K562 (cell line): ENCODE measurements at regions not wholly inside any gene's neighbourhood (a gene's known extent, or its start where the extent isn't known, plus 50 kb on each side); places are given as distances from the start of the nearest gene placed in this dataset.
A peak's percentile ranks its signal among the peaks of the same experiment; 100 is the strongest.

Source experiments
- ATAC-seq: fragments of 200-7000 bp; cut with Tn5 transposase; 3 replicates; pipeline ENCODE4 v1.9.1; 2020; ENCODE audit warnings: moderate library complexity
- BruUV-seq: library from RNA; stranded (reverse); fragments of 400-500 nt; replicated peaks from 2 replicates; lab custom pipeline; 2021; lab: Mats Ljungman, UMichigan
- CTCF ChIA-PET: fragments of 300-600 bp; formaldehyde crosslinking; extraction: SDS; loops from one replicate; lab custom pipeline; 2021; ENCODE audit warnings: low intra/inter-chr PET ratio; lab: Yijun Ruan, JAX
- POLR2A ChIA-PET: fragments of 300-600, 350-650 bp; sonication (Branson Sonifier 250); formaldehyde crosslinking; extraction: SDS; loops from one replicate; lab custom pipeline; 2021; ENCODE audit warnings: antibody characterized with exemption, inconsistent platforms; lab: Yijun Ruan, JAX
- DNase-seq, 4 experiments: peaks; one replicate each; pipeline versions ENCODE4 v3.0.0 to v3.0.0-alpha.2; 2011 to 2018; ENCODE audit warnings: low spot score in 3 of 4, mixed read lengths in 3 of 4; ENCODE audit errors: extremely low read depth in 1 of 4
- FAIRE-seq: peaks from 2 replicates; lab custom pipeline; 2011; peaks lifted over from hg19 to GRCh38; lab: Jason Lieb, UNC
- H2AFZ ChIP-seq: 2 replicates; pipeline ENCODE4 v1.6.0; 2011; ENCODE audit warnings: low read depth, low read length, control low read depth, inconsistent platforms
- H3K27ac ChIP-seq: fragments of 200-600 bp; 3 replicates; pipeline ENCODE4 v1.8.0; 2011; ENCODE audit warnings: low read depth, mild to moderate bottlenecking, control low read depth, inconsistent platforms, low read length, moderate library complexity, mixed read lengths; ENCODE audit errors: extremely low read depth
- H3K27me3 ChIP-seq, 2 experiments: fragments of 300-600 bp in 1 of 2; 2 replicates in 1 of 2; 3 replicates in 1 of 2; pipeline versions ENCODE4 v1.6.0 to v1.8.0; 2011; ENCODE audit warnings: inconsistent platforms in 2 of 2, low read length in 2 of 2, mild to moderate bottlenecking in 1 of 2, mixed read lengths in 1 of 2, moderate library complexity in 1 of 2; ENCODE audit not compliant: control insufficient read depth in 2 of 2, insufficient read depth in 2 of 2
- H3K36me3 ChIP-seq: fragments of 300-600 bp; 3 replicates; pipeline ENCODE4 v1.8.0; 2011; ENCODE audit warnings: mild to moderate bottlenecking, low read length, inconsistent platforms; ENCODE audit not compliant: control insufficient read depth, insufficient read depth
- H3K4me1 ChIP-seq, 2 experiments: fragments of 200-600 bp in 1 of 2; replicated peaks in 1 of 2; 2 replicates in 1 of 2; 3 replicates in 1 of 2; pipeline versions ENCODE4 v1.5.1 to v1.8.0; 2011; ENCODE audit warnings: inconsistent platforms in 2 of 2, low read length in 2 of 2, mild to moderate bottlenecking in 1 of 2, mixed read lengths in 1 of 2, moderate library complexity in 1 of 2; ENCODE audit not compliant: control insufficient read depth in 2 of 2, insufficient read depth in 2 of 2
- H3K4me2 ChIP-seq: 2 replicates; pipeline ENCODE4 v1.6.1; 2011; ENCODE audit warnings: low read length, control low read depth, inconsistent platforms, mixed read lengths; ENCODE audit not compliant: insufficient read depth
- H3K4me3 ChIP-seq: fragments of 200-600 bp; sonication (generic), shearing (Covaris generic); 2 replicates; pipeline ENCODE4 v1.5.1; 2016; ENCODE audit warnings: control low read depth, inconsistent platforms
- H3K79me2 ChIP-seq: fragments of 200-600 bp; 3 replicates; pipeline ENCODE4 v1.8.0; 2011; ENCODE audit warnings: low read length, inconsistent platforms; ENCODE audit not compliant: control insufficient read depth, insufficient read depth
- H3K9ac ChIP-seq, 2 experiments: 2 replicates each; pipeline versions ENCODE4 v1.6.0 to v1.6.1; 2011; ENCODE audit warnings: low read depth in 2 of 2, low read length in 2 of 2, control low read depth in 1 of 2, inconsistent platforms in 1 of 2, mild to moderate bottlenecking in 1 of 2, mixed read lengths in 1 of 2; ENCODE audit not compliant: insufficient read depth in 1 of 2
- H3K9me1 ChIP-seq: one replicate; pipeline ENCODE4 v1.6.0; 2011; ENCODE audit warnings: inconsistent platforms, mild to moderate bottlenecking, low read length, moderate library complexity; ENCODE audit not compliant: control insufficient read depth, insufficient read depth
- H3K9me3 ChIP-seq: replicated peaks from 2 replicates; pipeline ENCODE4 v1.5.1; 2011; ENCODE audit warnings: low read depth, low read length, inconsistent platforms; ENCODE audit not compliant: control insufficient read depth, insufficient read depth
- H4K20me1 ChIP-seq: replicated peaks from 2 replicates; pipeline ENCODE4 v1.6.1; 2011; ENCODE audit warnings: low read length, inconsistent platforms, mixed read lengths; ENCODE audit not compliant: control insufficient read depth, insufficient read depth
- BHLHE40 ChIP-seq: IDR thresholded peaks from 2 replicates; pipeline ENCODE4 v1.6.1; 2011; ENCODE audit warnings: low read length, improper control_type of control experiment
- CBFA2T3 ChIP-seq: fragments of 450-650 bp; IDR thresholded peaks from 2 replicates; pipeline ENCODE4 v1.6.1; 2017
- DMBX1 ChIP-seq: fragments of 250-450 bp; sonication (Bioruptor Pico); IDR thresholded peaks from 2 replicates; pipeline ENCODE4 v1.8.0; 2022; ENCODE audit warnings: inconsistent platforms, mild to moderate bottlenecking, moderate library complexity, borderline replicate concordance
- HDAC6 ChIP-seq: IDR thresholded peaks from 2 replicates; pipeline ENCODE4 v1.6.1; 2012; ENCODE audit warnings: low read depth, mild to moderate bottlenecking, control low read depth, inconsistent platforms, low read length, moderate library complexity
- HLTF ChIP-seq: fragments of 450-650 bp; IDR thresholded peaks from 2 replicates; pipeline ENCODE4 v1.6.1; 2016
- KDM4B ChIP-seq, 2 experiments: fragments of 450-650 bp in 1 of 2; sonication (generic) in 1 of 2; IDR thresholded peaks; 2 replicates each; pipeline ENCODE4 v1.6.1; 2016 to 2017; ENCODE audit warnings: borderline replicate concordance in 2 of 2, antibody characterized with exemption in 1 of 2, low read depth in 1 of 2, mild to moderate bottlenecking in 1 of 2
- KHSRP ChIP-seq: fragments of 450-650 bp; IDR thresholded peaks from 2 replicates; pipeline ENCODE4 v1.6.1; 2017
- L3MBTL2 ChIP-seq: fragments of 450-650 bp; IDR thresholded peaks from 2 replicates; pipeline ENCODE4 v1.6.1; 2016; ENCODE audit warnings: mild to moderate bottlenecking, moderate library complexity
- NCOA2 ChIP-seq, 2 experiments: fragments of 450-650 bp; IDR thresholded peaks; 2 replicates each; pipeline ENCODE4 v1.6.1; 2018; ENCODE audit warnings: mild to moderate bottlenecking in 2 of 2, moderate library complexity in 1 of 2; ENCODE audit not compliant: partially characterized antibody in 2 of 2
- PURB ChIP-seq: sonication (generic); formaldehyde crosslinking; IDR thresholded peaks from 2 replicates; pipeline ENCODE4 v1.9.0; 2021; ENCODE audit warnings: low read depth, mild to moderate bottlenecking, missing genetic modification reagents
- SMARCA4 ChIP-seq: fragments of 450-650 bp; IDR thresholded peaks from 2 replicates; pipeline ENCODE4 v1.6.1; 2016
- TAF1 ChIP-seq: IDR thresholded peaks from 2 replicates; pipeline ENCODE4 v1.6.1; 2011; ENCODE audit warnings: mild to moderate bottlenecking, low read length, moderate library complexity; ENCODE audit not compliant: insufficient read depth, control insufficient read depth, severe bottlenecking; ENCODE audit errors: extremely low read depth
- TAF9B ChIP-seq: fragments of 450-650 bp; IDR thresholded peaks from 2 replicates; pipeline ENCODE4 v1.6.1; 2018; ENCODE audit warnings: mild to moderate bottlenecking; ENCODE audit not compliant: partially characterized antibody
- XRCC5 ChIP-seq: fragments of 200-400 bp; formaldehyde crosslinking; IDR thresholded peaks from 2 replicates; pipeline ENCODE4 v1.6.1; 2017; ENCODE audit warnings: low read depth, mild to moderate bottlenecking, low read length
- ZFP30 ChIP-seq: fragments of 250-450 bp; sonication (Bioruptor Pico); IDR thresholded peaks from 2 replicates; pipeline ENCODE4 v1.8.0; 2022; ENCODE audit warnings: moderate library complexity, mild to moderate bottlenecking, inconsistent platforms, borderline replicate concordance
- WGBS: fragments of 100-300 bp; shearing (Covaris generic); methylation state at CpG from one replicate; pipeline ENCODE4 v1.1.6; 2016; ENCODE audit warnings: low coverage, mixed read lengths; ENCODE audit not compliant: insufficient coverage; ENCODE audit errors: missing lambda C conversion rate; 5-methylcytosine and 5-hydroxymethylcytosine counted together
- in situ Hi-C: fragments of 300-500 bp; cut with MboI; formaldehyde crosslinking; loops from 4 replicates; pipeline ENCODE4 v1.15.0; 2018; ENCODE audit warnings: inconsistent platforms, mixed read lengths
- intact Hi-C: fragments of 100-400 bp; cut with micrococcal nuclease; formaldehyde crosslinking; loops from 2 replicates; pipeline ENCODE4 v1.14.2; 2022
- TF ChIP-seq, protein P1 (sequence below), 2 experiments: fragments of 450-650 bp in 1 of 2; sonication (generic) in 1 of 2; formaldehyde crosslinking in 1 of 2; IDR thresholded peaks in 1 of 2; conservative IDR thresholded peaks in 1 of 2; 2 replicates each; pipeline versions ENCODE4 v1.6.1 to v1.8.1; 2016 to 2023; ENCODE audit warnings: mild to moderate bottlenecking in 2 of 2, moderate library complexity in 2 of 2, inconsistent platforms in 1 of 2, missing genetic modification reagents in 1 of 2
- TF ChIP-seq, protein P2 (sequence below): sonication (generic); IDR thresholded peaks from 2 replicates; pipeline ENCODE4 v1.6.1; 2016

DNA sequence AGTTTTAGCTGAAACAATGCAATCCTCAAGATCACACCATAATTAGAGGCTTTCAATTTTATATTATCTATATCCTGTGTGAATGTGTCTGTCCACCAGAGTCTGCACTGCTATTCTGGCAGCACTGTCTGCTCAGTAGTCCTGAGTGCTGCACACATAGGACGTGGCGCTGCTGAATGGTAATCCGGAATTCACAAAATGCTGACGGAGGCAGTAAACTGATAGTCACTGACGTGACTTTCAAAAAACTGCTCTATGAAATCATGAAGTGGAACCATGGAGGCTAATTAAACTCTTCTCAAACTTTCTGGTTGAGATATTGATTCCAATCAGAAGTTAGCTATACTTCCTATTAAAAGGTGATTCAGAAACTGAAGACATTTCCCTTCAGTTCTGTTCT is 190.8 kb upstream of the NOX3 start (continued):
- TF ChIP-seq DMBX1 (CRISPR knock-in tag): 0 out of 2 replicates have a peak, but pooled peaks have one; percentile 14
- no peak for TF ChIP-seq PURB (CRISPR knock-in tag)
- TF ChIP-seq TAF9B: no peak
- TF ChIP-seq TAF1: peak; percentile 30
- no peak for TF ChIP-seq KHSRP
- TF ChIP-seq HLTF: no peak
- TF ChIP-seq ZFP30 (CRISPR knock-in tag): no peak
- no peak for TF ChIP-seq NCOA2 (IDR thresholded peaks at IDR 0.05; ENCODE audit: partially characterized antibody in 2 of 2)
- no peak for TF ChIP-seq HDAC6

DNA sequence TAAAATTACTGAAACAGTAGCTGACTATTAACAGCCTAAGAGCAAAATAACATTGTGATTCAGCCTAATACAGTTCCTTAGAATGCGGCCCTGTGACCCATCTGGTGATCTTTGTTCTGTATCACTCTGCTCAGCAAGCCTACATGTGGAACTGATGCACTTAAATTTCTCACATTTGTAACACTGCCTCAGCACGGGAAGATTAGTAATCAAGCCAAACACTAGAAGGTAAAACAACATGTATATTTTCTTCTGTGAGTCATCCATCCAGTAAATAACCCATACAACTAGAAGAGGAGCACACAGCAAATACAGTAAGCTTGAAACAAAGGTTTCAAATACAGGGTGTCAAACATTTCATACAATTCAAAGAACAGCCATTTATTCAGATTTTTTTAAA is 189.7 kb upstream of the NOX3 start:
- ATAC-seq: peak; percentile 15; the same call in 1 of the 3 replicates
- no peak for TF ChIP-seq KDM4B (IDR thresholded peaks at IDR 0.05; ENCODE audit: borderline replicate concordance in 2 of 2, low read depth in 1 of 2)
- 0 out of 2 replicates have a peak, but pooled peaks have one; percentile 12 for TF ChIP-seq BHLHE40
- no peak for TF ChIP-seq XRCC5
- no peak for TF ChIP-seq CBFA2T3
- TF ChIP-seq, protein P1, sequence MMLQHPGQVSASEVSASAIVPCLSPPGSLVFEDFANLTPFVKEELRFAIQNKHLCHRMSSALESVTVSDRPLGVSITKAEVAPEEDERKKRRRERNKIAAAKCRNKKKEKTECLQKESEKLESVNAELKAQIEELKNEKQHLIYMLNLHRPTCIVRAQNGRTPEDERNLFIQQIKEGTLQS (IDR thresholded peaks at IDR 0.05): peak; percentile 36
- TF ChIP-seq, protein P1 (CRISPR knock-in tag; conservative IDR thresholded peaks at IDR 0.05): no peak
- TF ChIP-seq SMARCA4: peak; percentile 44; the same call in 1 of the 2 replicates
- TF ChIP-seq, protein P2, sequence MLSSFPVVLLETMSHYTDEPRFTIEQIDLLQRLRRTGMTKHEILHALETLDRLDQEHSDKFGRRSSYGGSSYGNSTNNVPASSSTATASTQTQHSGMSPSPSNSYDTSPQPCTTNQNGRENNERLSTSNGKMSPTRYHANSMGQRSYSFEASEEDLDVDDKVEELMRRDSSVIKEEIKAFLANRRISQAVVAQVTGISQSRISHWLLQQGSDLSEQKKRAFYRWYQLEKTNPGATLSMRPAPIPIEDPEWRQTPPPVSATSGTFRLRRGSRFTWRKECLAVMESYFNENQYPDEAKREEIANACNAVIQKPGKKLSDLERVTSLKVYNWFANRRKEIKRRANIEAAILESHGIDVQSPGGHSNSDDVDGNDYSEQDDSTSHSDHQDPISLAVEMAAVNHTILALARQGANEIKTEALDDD: 0 out of 2 replicates have a peak, but pooled peaks have one; percentile 11
- 0 out of 2 replicates have a peak, but pooled peaks have one; percentile 14 for TF ChIP-seq L3MBTL2

More for the DNA sequence above, 189.7 kb upstream of the NOX3 start:
- Histone ChIP-seq H3K9ac (no peak overlapping the region), H3K4me2 (no peak overlapping the region), H2AFZ (peak overlapping the region; percentile 63), H4K20me1 (no peaks in the 10 kb centered on the region), H3K4me3 (no peak overlapping the region), H3K9me1 (no peaks in the 10 kb centered on the region), H3K27me3 (no peaks in the 10 kb centered on the region), H3K27ac (no peak overlapping the region), H3K79me2 (no peaks in the 10 kb centered on the region), H3K36me3 (no peaks in the 10 kb centered on the region), H3K9me3 (no peaks in the 10 kb centered on the region), H3K4me1 (peaks cover 0 to 18% of the 10 kb centered on the region in 2 experiments; a peak in 2 of 5 replicates)
- ChIA-PET CTCF (interaction anchor here (0.5 kb wide), 1 partner anchor 19 kb away, joined by 5 read pairs; no protein-coding TSS in a partner anchor), POLR2A (no interaction called here)
- FAIRE-seq: no peak
- BruUV-seq: no TSS peak
- intact Hi-C loops (loop anchor here (10.0 kb wide), 1 partner anchor 1869 kb away; no protein-coding TSS in a partner anchor), in situ Hi-C loops (no loop called here)
- DNase-seq: peak in 1 of 4 experiments; percentile 26
- 5% methylated on average over 2 of the region's 2 CpGs for WGBS
